ENCODE measurements at regions not wholly inside any gene's neighbourhood (a gene's known extent, or its start where the extent isn't known, plus 50 kb on each side); places are given as distances from the start of the nearest gene placed in this dataset.

- no peak for DNase-seq (ENCODE audit: low spot score)
- Mint-ChIP-seq H3K9me3 (no peaks in the 10 kb centered on the region), H3K27ac (no peak overlapping the region), H3K36me3 (no peaks in the 10 kb centered on the region), H3K4me3 (no peak overlapping the region), H3K27me3 (peaks cover 8 to 14% of the 10 kb centered on the region in 2 donors), H3K4me1 (ENCODE audit: low read depth in 2 of 2) (no peaks in the 10 kb centered on the region)
- no peak for ATAC-seq
These were observed 384.3 kb downstream of the CDC5L start for GRCh38 chr6:44771647-44772415.

- no peaks in the 10 kb centered on the region for H3K36me3 Mint-ChIP-seq
- H3K4me1 Mint-ChIP-seq (ENCODE audit: low read depth in 2 of 2), result no peaks in the 10 kb centered on the region
- no peak overlapping the region for H3K4me3 Mint-ChIP-seq
- no peak overlapping the region for H3K27ac Mint-ChIP-seq
- peaks cover 7 to 14% of the 10 kb centered on the region in 2 donors for H3K27me3 Mint-ChIP-seq
- H3K9me3 Mint-ChIP-seq, result no peaks in the 10 kb centered on the region
- DNase-seq (ENCODE audit: low spot score), result no peak
- ATAC-seq, result no peak
These were observed 385.3 kb downstream of the CDC5L start for GRCh38 chr6:44772838-44773237.

GRCh38 chr6:44775121-44775520 lies 387.6 kb downstream of the CDC5L start:
- no peaks in the 10 kb centered on the region for H3K9me3 Mint-ChIP-seq
- H3K4me3 Mint-ChIP-seq, result no peak overlapping the region
- no peaks in the 10 kb centered on the region for H3K36me3 Mint-ChIP-seq
- peaks cover 5 to 14% of the 10 kb centered on the region in 2 donors for H3K27me3 Mint-ChIP-seq
- no peak overlapping the region for H3K27ac Mint-ChIP-seq
- ATAC-seq (no peak), DNase-seq (ENCODE audit: low spot score) (no peak)
- H3K4me1 Mint-ChIP-seq (ENCODE audit: low read depth in 2 of 2), result no peaks in the 10 kb centered on the region

GRCh38 chr6:44776344-44776743 lies 388.8 kb downstream of the CDC5L start:
- H3K4me3 Mint-ChIP-seq, result no peak overlapping the region
- H3K4me1 Mint-ChIP-seq (ENCODE audit: low read depth in 2 of 2), result no peaks in the 10 kb centered on the region
- no peak overlapping the region for H3K27ac Mint-ChIP-seq
- H3K27me3 Mint-ChIP-seq, result peaks cover 5 to 14% of the 10 kb centered on the region in 2 donors
- DNase-seq (ENCODE audit: low spot score) (no peak), ATAC-seq (no peak)
- no peaks in the 10 kb centered on the region for H3K9me3 Mint-ChIP-seq
- no peaks in the 10 kb centered on the region for H3K36me3 Mint-ChIP-seq

GRCh38 chr6:44778513-44778912 lies 391.0 kb downstream of the CDC5L start:
- DNase-seq (ENCODE audit: low spot score) (no peak), ATAC-seq (no peak)
- H3K27ac Mint-ChIP-seq, result no peak overlapping the region
- no peaks in the 10 kb centered on the region for H3K36me3 Mint-ChIP-seq
- no peak overlapping the region for H3K4me3 Mint-ChIP-seq
- peaks cover 4 to 12% of the 10 kb centered on the region in 2 donors for H3K27me3 Mint-ChIP-seq
- no peaks in the 10 kb centered on the region for H3K9me3 Mint-ChIP-seq
- H3K4me1 Mint-ChIP-seq (ENCODE audit: low read depth in 2 of 2), result no peaks in the 10 kb centered on the region

Measured in natural killer cell treated with Interleukin-12 subunit alpha and Interleukin-12 subunit beta and Interleukin-15 and Interleukin-18, amount 100 ng/mL, for 72 hours (primary cell).